NCI-H1436 treated with DMSO at 0.1 percent for 48 hours (cell line): ENCODE measurements at regions not wholly inside any gene's neighbourhood (a gene's known extent, or its start where the extent isn't known, plus 50 kb on each side); places are given as distances from the start of the nearest gene placed in this dataset.
"Not testable (repeated sequence)": the region's sequence is repeated elsewhere in the genome, so short reads cannot be mapped to it uniquely, and the experiment has no call there.

Experiments used
- DNase-seq: peaks from one replicate; lab custom pipeline; 2025; lab: John Stamatoyannopoulos, UW

- DNase-seq: no peak
Measured at GRCh38 chr6:170017603-170018320, 266.3 kb downstream of the ERMARD start.

GRCh38 chr6:170013815-170014214 lies 262.4 kb downstream of the ERMARD start:
- DNase-seq: no peak

GRCh38 chr6:170012037-170012330 lies 260.6 kb downstream of the ERMARD start:
- DNase-seq: no peak

GRCh38 chr6:170011204-170012036 lies 260.0 kb downstream of the ERMARD start:
- DNase-seq: no peak

- no peak for DNase-seq
Measured at GRCh38 chr6:170010665-170011203, 259.3 kb downstream of the ERMARD start.

- no peak for DNase-seq
Measured at GRCh38 chr6:170008294-170008785, 256.9 kb downstream of the ERMARD start.

GRCh38 chr6:170007468-170008293 lies 256.3 kb downstream of the ERMARD start:
- no peak for DNase-seq

- no peak for DNase-seq
Measured at GRCh38 chr6:170006900-170007467, 255.6 kb downstream of the ERMARD start.

GRCh38 chr6:170006071-170006899 lies 254.9 kb downstream of the ERMARD start:
- DNase-seq: no peak

- DNase-seq: no peak
Measured at GRCh38 chr6:170005665-170006064, 254.2 kb downstream of the ERMARD start.

- no peak for DNase-seq
Measured at GRCh38 chr6:170004585-170005210, 253.3 kb downstream of the ERMARD start.

- DNase-seq: no peak
Measured at GRCh38 chr6:170003451-170004160, 252.2 kb downstream of the ERMARD start.

GRCh38 chr6:170003027-170003426 lies 251.6 kb downstream of the ERMARD start:
- DNase-seq: no peak

GRCh38 chr6:170001782-170002181 lies 250.4 kb downstream of the ERMARD start:
- DNase-seq: not testable (repeated sequence)

- DNase-seq: no peak
Measured at GRCh38 chr6:170000071-170000843, 248.8 kb downstream of the ERMARD start.

- DNase-seq: no peak
Measured at GRCh38 chr6:169999367-169999766, 247.9 kb downstream of the ERMARD start.

- no peak for DNase-seq
Measured at GRCh38 chr6:169998457-169998856, 247.0 kb downstream of the ERMARD start.

- DNase-seq: no peak
Measured at GRCh38 chr6:169997930-169998218, 246.5 kb downstream of the ERMARD start.
